Cardiac muscle cell (in vitro differentiated cells and primary cell): ENCODE measurements at regions not wholly inside any gene's neighbourhood (a gene's known extent, or its start where the extent isn't known, plus 50 kb on each side); places are given as distances from the start of the nearest gene placed in this dataset.
A peak's percentile ranks its signal among the peaks of the same experiment; 100 is the strongest.

Experiments used
- DNase-seq, 2 donors: peaks; one replicate each; pipeline versions ENCODE4 v3.0.0 to v3.0.0-alpha.2; 2010 to 2017; ENCODE audit warnings: low read depth in 1 of 2, low spot score in 1 of 2
- H3K27ac ChIP-seq: fragments of 200-600 bp; sonication (generic); 2 replicates; pipeline ENCODE4 v1.5.1; 2016
- H3K27me3 ChIP-seq: fragments of 200-600 bp; sonication (generic); 2 replicates; pipeline ENCODE4 v1.6.0; 2016; ENCODE audit warnings: control low read depth
- H3K36me3 ChIP-seq: fragments of 200-600 bp; sonication (generic); 2 replicates; pipeline ENCODE4 v1.5.1; 2016; ENCODE audit warnings: control low read depth
- H3K4me1 ChIP-seq: fragments of 200-600 bp; sonication (generic); 2 replicates; pipeline ENCODE4 v1.8.1; 2017; ENCODE audit warnings: low read depth, mild to moderate bottlenecking, mixed run types
- H3K4me3 ChIP-seq: fragments of 200-600 bp; sonication (generic); 2 replicates; pipeline ENCODE4 v1.5.1; 2016; ENCODE audit warnings: mild to moderate bottlenecking
- H3K9me3 ChIP-seq: fragments of 200-600 bp; sonication (generic); 2 replicates; pipeline ENCODE4 v1.5.1; 2017; ENCODE audit warnings: low read depth, mild to moderate bottlenecking, control low read depth
- TF ChIP-seq, protein P1 (sequence below): IDR thresholded peaks from 2 replicates; pipeline ENCODE4 v1.5.1; 2012; ENCODE audit warnings: low read depth, mild to moderate bottlenecking, low read length

DNA sequence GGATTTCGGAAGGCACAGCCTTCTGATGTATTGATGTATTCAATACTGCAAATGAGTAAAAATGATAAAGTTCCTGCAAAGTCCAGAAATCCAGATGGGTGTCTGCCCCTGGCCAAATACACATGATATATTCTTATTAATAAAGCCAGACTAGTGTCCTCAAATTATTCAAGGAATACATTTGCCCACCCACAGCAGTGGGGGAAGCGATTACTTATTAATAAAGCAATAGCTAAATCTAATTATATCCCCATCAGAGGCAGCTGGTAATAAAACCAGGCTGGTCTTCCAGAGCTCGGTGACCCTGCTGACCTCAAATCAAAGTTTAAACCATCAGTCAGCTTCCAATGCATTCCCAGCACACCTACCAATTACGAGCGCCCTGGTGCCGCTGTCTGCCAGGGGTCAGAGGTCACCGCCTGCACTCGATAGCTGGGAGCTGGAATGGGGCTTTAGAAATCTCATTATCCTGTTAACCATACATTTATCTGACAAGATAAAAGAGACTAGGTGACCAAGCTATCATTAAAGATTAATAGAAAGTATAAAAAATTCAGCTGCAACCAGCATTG lies 330.3 kb downstream of the UACA start:
- Histone ChIP-seq H3K9me3 (no peaks in the 10 kb centered on the region), H3K4me1 (peaks cover 39% of the 10 kb centered on the region), H3K27me3 (no peaks in the 10 kb centered on the region), H3K36me3 (no peaks in the 10 kb centered on the region), H3K4me3 (no peak overlapping the region), H3K27ac (no peak overlapping the region)
- no peak for DNase-seq
- TF ChIP-seq, protein P1, sequence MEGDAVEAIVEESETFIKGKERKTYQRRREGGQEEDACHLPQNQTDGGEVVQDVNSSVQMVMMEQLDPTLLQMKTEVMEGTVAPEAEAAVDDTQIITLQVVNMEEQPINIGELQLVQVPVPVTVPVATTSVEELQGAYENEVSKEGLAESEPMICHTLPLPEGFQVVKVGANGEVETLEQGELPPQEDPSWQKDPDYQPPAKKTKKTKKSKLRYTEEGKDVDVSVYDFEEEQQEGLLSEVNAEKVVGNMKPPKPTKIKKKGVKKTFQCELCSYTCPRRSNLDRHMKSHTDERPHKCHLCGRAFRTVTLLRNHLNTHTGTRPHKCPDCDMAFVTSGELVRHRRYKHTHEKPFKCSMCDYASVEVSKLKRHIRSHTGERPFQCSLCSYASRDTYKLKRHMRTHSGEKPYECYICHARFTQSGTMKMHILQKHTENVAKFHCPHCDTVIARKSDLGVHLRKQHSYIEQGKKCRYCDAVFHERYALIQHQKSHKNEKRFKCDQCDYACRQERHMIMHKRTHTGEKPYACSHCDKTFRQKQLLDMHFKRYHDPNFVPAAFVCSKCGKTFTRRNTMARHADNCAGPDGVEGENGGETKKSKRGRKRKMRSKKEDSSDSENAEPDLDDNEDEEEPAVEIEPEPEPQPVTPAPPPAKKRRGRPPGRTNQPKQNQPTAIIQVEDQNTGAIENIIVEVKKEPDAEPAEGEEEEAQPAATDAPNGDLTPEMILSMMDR: no peak

DNA sequence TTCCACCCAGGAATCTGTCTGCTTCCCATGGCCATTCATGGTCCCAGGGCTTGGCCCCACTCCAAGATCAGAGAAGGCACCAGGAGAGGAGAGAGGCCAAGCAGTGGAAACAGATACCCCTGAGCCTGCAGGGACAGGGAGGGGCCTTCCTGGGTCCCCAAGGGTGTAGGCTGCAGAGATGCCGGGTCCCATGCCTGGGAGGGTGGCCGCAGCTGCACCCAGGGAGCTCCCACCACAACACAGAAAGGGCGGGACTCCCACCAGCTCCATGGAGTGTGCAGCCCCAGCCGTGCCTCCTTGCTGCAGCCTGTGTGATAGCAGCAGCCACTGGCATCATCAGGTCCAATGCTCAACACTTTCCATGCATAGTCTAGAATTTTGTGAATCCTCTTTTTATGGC lies 331.5 kb downstream of the UACA start:
- H3K36me3 ChIP-seq: no peaks in the 10 kb centered on the region

DNA sequence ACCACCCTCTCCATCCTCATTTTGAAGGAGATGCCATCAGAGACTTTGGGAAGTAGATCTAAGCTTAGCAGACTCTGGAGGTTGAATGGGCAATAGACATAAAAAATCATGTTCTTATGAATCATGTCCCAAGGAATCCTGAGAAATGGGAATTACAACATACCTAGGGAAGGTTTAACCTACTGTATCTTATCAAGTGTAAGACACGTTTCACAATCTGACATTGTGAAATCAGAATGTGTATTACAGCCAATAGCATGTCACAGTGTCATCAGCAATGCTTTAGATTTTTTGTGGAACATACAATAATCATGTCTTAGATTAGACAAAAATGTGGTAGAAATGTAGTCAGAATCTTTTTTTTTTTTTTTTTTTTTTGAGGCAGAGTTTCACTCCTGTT lies 332.4 kb upstream of the TLE3 start:
- Histone ChIP-seq H3K27me3 (no peaks in the 10 kb centered on the region), H3K36me3 (no peaks in the 10 kb centered on the region), H3K4me1 (peaks cover 28% of the 10 kb centered on the region), H3K4me3 (no peak overlapping the region), H3K9me3 (no peaks in the 10 kb centered on the region), H3K27ac (no peak overlapping the region)
- TF ChIP-seq, protein P1: no peak
- peak in 1 of 2 donors; percentile 94 for DNase-seq

More for the DNA sequence above, 331.5 kb downstream of the UACA start:
- no peaks in the 10 kb centered on the region for H3K9me3 ChIP-seq
- TF ChIP-seq, protein P1: no peak
- peaks cover 30% of the 10 kb centered on the region for H3K4me1 ChIP-seq
- H3K27me3 ChIP-seq: no peaks in the 10 kb centered on the region
- no peak overlapping the region for H3K4me3 ChIP-seq
- DNase-seq: no peak
- H3K27ac ChIP-seq: no peak overlapping the region

DNA sequence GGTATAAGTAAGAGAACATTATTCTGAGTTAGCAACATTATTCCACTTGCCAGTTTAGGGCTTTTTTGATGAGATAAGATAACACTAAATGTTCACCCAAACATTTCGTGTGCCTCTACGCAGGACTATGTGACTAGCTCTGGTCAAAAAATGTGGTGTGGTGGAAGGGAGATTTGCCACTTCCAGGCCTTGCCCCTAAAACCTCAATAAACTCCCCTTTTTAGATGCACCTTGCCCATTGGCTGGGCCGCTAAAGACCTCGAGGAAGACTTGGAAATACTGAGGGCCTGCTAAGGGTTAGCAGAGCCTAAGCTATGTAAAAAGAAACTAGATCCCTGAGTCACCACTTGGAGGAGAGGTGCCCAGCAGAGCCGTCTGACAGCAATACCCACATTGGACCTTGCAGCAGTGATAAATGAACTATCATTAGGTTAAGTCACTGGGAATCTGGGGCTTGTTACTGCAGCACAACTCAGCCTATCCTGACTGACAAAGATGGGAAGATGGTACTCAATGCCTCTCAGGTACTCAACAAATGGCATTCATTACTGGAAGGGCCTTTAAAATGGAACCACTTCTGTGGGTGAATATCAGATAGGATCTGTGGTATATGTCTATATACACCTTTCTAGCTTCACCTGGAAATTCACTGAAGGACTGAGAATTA lies 331.5 kb upstream of the TLE3 start:
- Histone ChIP-seq H3K36me3 (no peaks in the 10 kb centered on the region), H3K9me3 (no peaks in the 10 kb centered on the region), H3K27ac (no peak overlapping the region), H3K4me1 (peaks cover 19% of the 10 kb centered on the region), H3K4me3 (no peak overlapping the region), H3K27me3 (no peaks in the 10 kb centered on the region)
- no peak for DNase-seq
- TF ChIP-seq, protein P1: no peak

DNA sequence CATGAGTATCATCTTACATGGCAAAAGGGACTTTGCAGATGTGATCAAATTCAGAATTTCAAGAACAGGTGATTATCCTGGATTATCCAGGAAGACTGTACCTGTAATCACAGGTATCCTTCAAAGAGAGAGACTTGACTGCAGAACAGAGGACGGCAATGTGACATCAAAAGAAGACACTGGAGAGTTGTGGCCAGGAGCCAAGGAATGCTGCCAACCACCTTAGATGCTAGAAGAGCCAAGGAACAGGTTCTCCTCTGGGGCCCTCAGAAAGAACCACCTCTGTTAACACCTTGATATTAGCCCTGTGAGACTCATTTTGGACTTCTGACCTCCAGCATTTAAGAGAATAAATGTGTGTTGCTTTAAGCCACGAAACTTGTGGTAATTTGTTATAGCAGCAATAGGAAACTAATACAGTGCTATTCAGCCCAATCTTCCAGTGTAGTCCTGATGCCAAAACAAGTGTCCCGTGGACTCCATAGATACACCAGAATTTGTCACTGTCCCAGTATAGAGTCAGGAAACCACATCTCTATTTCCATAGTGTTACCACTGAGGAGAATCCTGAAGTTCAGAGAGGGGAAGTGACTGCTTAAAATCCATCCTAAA lies 330.6 kb upstream of the TLE3 start:
- no peaks in the 10 kb centered on the region for H3K36me3 ChIP-seq
- no peaks in the 10 kb centered on the region for H3K9me3 ChIP-seq
- no peak overlapping the region for H3K4me3 ChIP-seq
- H3K27me3 ChIP-seq: no peaks in the 10 kb centered on the region
- no peak for DNase-seq
- TF ChIP-seq, protein P1: no peak
- H3K4me1 ChIP-seq: peaks cover 10% of the 10 kb centered on the region
- no peak overlapping the region for H3K27ac ChIP-seq
